Stimulated activated CD4-positive, alpha-beta T cell treated with anti-CD3 and anti-CD28 coated beads, Interleukin-4, amount 100 ng/mL, for 48 hours (primary cell): ENCODE measurements at regions not wholly inside any gene's neighbourhood (a gene's known extent, or its start where the extent isn't known, plus 50 kb on each side); places are given as distances from the start of the nearest gene placed in this dataset.

Experiments
- DNase-seq, 2 donors: peaks; one replicate each; pipeline ENCODE4 v3.0.0-alpha.2; 2020; ENCODE audit warnings: low read depth in 2 of 2

DNA sequence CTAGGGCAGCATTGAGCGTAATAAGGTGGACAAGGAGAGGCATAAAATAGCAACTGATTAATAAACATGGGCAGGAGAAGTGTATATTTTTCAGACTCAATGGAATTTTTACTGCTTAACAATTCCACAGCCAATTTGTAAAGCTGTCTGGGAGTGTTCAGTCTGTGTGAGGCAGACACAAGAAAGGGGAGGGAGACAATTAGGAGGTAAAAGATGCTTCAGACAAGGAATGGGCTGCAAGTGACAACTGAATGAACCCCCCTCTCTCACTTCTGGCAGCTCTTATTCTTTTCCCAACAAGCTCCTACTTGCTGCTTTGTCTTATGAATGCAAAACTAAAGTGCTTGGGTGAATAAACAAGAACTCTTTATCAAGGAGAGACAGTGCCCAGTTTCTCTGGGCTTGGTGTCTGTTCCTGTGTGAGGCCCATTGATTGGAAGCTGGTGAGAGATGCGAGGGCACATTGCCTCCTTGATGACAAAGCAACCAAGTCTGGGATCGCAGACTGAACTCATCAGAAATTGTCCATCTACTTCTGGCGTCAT lies 575.3 kb downstream of the RNF144B start:
- DNase-seq = no peak

DNA sequence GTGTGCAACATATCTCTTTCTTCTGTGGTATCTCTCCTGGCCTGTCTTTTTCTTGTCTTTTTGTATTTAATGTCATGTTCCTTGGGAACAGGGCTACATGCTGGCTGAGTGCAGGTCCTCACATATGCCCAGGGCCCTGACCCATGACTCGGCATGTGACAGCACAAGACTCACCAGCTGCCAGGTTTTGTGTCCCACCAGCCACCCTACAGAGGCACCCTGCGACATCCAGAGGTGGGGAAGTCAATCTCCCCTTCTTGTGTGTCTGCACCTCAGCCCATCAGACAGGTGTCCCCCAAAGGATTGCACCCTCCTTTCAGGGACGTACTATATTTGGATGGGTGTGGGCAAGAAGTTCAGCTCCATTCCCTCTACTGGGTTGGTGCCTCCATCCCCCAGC lies 576.3 kb downstream of the RNF144B start:
- DNase-seq = no peak

DNA sequence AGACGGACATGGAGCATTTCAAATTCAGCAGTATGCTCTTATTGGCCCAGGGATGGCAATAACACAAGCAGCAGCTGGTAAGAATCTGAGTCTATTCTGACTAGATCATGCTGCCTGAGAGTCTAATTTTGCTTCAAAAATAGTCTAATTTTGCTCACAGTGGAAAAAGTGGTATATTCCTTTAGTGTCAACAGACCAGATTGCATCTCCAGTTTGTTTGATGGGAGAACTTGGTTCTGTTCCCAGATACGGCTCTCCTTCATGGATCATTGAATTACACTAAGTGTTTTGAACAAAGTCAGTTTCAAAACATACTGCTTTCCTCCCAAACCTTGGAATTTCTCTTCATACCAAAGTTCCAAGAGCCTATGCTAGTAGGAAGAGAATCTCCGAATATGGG lies 586.1 kb downstream of the RNF144B start:
- DNase-seq = no peak

DNA sequence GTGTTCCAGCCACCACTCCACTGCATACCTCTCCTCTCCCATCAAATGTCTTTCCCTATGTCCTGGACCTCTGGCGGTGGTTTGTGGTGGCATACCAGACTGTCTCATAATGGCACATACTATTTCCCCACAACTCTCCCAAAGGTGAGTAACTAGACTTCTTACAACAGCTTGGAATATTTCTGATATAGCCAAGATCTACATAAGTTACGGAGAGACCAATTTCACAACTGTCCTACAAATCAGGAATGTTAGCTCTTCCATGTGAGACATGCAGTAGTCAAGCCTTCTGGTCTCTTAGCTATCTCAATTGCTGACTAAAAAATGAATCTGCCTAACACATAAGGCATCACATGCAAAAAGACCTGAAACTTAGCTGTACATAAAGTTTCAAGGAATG lies 588.9 kb downstream of the RNF144B start:
- DNase-seq = no peak

DNA sequence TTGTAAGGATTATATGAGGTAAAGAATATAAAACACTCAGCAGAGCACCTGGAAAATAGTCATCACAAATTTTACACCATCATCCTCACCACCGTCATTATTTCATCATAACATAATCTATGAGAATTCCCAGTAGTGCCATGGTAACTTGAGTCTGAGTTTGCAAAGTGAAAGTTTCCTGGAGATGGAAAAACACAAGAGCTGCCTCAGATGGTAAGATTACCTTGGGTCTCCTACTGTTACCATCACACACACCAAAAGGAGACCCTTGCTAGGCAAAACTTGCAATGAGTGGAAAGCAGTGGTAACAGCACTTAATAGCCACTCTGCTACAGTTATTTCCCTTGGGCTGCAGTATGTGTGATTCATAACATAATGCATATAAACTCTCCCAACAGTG lies 589.8 kb downstream of the RNF144B start:
- no peak for DNase-seq

DNA sequence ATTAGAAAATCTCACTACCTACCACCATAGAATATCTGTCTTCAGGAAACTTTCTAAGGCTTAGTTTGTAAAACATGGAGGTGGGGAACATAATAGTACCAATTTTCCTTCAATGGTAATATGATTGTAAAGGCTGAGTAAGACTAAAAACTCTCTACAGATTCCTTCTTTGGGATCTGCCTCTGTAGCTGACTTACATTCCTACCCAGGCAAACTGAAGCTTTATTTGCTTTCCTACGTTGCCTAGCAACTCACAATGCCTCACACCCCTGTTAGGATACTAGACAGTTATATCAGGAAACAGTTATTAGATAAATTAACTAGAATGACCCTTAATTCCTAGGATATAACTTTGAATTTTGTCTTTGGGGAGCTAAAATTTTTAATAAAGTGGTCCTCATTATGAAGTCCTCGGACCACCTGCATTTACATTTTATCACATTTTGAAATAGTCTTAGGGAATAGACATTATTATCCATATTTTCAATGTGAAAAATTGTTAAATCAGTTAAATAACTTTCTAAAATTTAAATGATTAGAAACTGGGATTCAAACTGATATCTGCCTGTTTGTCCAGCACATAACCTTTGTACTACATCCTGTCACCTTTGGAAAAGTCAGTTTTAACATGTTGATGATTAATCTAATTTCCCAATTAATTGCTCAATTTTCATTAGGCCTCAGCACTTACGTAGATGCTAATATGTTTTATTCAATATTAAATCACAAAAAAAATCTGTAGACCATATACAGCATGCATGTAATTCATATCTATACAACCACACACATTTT lies 591.4 kb downstream of the RNF144B start:
- no peak for DNase-seq

DNA sequence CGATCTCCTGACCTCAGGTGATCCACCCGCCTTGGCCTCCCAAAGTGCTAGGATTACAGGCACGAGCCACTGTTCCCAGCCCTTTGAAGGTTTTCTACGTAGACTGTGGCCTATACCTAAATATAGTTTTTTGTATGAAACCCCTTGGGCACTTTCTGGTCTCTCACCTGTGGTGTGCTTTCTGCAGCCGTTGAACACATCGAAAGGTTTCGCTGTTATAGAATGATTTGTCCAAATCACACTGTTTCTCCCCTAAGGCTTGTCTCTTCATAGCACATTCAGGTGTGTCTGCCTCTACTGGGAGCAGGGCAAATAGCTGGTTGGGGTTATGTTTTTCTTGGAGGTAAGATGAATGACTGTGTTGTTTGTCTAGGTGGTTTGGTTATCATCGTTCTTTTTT lies 597.9 kb downstream of the RNF144B start:
- DNase-seq = no peak

DNA sequence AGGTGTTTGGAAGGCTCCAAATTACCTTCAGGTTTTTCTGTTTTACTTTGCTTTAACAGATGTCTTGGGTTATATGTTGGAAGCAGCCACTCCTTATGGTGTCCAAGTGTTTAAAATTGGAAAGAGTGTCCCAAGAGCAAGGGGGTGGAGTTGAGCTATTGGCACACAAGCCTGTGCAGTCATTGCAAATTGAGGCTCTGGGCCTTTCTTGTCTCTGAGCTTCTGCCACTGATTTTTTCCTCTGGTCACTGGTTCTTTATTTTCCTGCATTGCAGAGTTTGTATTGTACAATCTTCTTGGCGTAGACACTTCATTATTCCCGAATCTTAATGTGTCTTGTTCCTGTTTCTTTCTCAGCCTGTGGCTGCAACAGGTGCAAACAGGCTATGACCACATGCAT lies 598.8 kb downstream of the RNF144B start:
- DNase-seq = no peak

DNA sequence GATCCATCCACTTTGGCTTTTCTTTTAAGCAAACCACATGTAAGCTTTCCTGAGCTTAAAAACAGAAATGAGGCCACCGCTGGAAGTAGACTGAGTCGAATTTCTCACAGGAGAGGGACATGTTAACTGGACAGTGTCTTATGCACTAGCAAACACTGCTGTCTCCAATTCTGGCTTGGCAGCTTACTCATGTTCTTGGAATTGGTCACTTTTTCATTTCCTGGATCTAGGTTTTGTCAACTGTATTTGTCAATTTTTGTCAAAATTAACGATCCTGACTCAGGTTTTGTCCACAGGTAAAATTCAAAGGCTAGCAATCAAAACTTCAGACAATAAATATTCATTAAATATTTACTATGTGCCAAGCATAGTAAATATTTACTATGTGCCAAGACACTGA lies 601.5 kb downstream of the RNF144B start:
- DNase-seq = no peak

DNA sequence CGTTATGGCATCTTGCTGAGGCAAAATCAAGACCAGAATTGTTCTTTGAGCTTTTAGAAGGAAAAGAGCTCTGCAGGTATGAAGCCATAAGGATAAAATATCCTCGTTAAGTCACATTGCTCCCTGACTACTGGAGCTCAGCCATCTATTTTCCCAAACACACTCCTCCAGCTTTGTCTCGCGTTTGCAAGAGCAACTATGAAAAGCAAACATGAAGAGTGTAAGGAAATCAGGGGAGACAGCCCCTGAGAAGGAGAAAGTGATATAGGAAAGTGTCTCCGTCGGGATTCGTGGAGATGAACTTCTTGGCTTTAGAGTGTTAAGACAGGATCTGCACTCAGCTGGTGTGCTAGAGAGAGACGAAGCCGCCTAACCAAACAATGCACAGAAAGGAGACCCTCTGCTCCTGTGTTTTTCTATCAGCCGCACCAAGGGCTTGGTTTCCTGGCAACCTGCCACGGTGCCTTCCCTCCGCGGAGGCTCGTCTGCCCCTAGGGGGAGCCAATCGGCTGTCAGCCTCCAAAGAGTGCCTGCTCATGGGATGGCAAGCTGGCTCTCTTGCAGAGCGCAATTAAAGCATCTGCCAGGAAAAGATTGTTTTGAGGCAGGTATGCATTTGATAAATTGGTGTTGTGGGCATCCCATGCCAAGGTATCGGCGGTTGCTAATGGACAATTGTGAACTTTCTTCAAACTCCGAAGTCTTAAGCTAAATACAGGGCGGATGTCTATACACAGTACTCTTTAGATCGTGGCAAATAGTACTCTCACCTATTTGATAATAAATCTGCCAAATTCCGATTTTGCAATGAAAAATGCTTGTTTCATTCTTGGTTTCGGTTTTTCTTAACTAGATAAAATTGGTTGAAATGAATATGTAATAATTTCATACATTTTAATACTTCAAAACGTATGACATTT lies 603.2 kb downstream of the RNF144B start:
- DNase-seq = peak; percentile 12 to 39

DNA sequence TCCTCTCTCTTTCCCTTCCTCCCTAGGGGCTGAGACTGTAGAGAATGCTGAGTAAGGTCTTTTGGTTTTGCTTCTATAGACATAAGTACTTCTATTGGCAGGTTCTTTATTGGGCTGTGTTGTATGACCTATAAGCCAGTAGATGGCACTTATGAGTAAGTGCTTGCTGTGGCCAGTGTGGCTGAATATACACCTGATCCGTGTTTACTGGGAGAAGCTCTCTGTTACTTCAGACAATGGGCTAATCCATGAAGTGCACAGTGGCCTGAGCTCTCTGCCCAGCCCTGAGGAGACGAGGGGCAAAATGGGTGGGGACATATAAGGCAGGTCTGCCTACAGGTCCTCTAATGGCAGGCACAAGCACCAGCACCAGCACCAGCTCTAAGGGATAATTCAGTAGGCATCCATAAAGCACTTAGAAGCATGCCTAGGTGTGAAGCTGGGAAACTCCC lies 610.3 kb downstream of the RNF144B start:
- DNase-seq = no peak

DNA sequence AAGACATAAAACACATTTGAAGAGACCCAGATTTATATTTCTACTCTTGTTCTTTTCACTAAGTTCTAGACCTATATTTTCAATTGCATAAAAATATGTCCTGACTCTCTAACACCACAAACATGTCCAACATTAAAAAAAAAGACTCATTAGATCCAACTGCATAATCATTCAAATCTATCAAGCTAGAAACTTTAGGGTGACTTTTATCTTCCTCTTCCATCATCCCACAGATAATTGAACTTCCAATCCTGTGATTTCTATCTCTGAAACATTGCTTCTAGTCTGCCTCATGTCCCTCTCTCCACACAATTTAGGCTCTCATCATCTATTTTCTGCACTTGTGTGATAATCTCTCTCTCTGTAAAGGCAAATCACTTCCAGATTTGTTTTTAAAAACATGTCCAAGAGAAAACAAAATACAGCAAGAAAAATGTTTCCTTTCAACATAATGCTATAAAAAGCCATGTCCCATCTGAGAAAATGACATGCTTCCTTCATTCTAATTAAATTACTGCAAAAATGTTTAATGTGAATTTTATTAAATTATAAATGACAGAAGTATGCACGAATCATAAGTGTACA lies 615.9 kb downstream of the RNF144B start:
- DNase-seq = no peak

DNA sequence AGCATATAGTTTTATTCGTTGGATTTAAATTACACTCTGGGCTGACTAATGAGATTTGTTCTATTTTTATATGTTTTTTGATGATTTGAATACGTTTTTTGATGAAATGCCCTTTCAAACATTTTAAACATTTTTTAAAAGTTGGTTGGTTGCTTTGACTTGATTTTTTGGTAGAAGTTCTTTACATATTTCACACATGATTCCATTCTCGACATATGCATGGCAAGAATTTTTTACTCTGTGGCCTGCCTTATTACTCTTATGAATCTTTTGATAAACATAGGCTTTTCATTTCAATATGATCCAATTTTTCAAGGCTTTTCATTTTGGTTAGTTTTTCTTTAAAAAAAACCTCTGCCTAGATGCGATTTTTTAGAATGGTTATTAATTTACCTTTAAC lies 617.0 kb downstream of the RNF144B start:
- DNase-seq = no peak

DNA sequence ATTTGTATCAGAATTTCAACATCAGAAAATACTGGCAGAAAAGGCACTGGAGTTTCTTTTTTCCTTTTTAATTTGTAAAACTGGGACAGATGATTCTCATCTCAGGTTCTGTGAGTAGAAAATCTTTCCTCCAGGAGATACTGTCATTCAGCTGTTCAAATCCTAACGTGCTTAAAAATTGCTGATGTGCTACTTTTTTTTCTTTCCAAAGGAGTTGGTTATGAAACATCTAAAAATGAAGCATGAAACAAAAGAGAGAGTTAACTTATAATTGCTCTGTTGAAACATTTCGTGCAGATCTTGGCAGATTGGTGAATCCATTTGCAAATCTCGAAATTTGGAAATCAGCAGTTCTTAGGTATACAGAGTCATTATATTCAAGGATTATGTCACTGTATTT lies 622.6 kb downstream of the RNF144B start:
- no peak for DNase-seq

DNA sequence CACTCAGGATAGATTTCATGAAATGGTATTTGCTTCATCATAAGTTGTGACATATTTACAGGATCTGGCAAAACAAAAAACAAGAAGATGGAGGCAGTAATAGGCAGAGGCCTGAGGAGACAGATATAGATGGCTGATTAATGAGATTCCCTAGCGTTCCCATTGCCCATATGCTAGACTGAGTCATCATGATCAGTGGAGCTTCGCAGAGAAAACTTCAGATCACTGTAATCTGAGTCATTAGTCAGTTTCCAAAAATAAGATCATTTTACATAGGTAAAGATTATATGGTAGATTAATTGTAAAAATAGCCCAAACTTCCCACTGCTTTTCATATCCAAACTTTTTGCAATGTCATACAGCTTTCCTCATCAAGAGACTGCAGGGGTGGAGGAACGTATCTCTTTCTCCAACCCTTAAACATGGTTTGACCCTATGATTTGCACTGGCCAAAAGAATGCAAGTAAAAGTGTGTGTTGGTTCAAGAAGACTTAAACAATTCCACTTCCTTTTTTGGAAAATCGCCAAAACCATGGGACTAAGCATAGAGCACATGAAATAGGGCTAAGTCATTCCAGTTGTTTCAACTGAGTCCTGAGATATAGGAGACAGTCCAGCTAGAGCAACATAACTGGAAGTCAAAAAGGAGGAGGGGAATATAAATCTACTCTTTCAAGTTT lies 626.0 kb downstream of the RNF144B start:
- no peak for DNase-seq

DNA sequence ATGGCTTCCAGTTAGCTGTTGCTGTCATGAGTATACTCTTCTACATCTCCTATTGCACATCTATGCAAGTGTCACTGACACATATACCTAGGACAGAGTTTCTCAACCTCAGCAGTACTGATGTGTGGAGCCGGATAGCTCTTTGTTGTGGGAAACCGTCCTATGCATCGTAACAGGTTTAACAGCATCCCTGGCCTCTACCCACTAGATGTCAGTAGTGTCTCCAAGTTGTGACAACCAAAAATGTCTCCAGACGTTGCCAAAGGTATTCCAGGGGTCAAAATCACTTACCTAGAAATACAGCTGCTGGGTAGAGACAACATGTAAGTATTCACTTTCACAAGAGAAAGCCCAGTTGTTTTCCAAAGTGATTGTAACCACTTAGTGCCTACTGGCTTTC lies 637.6 kb downstream of the RNF144B start:
- no peak for DNase-seq

DNA sequence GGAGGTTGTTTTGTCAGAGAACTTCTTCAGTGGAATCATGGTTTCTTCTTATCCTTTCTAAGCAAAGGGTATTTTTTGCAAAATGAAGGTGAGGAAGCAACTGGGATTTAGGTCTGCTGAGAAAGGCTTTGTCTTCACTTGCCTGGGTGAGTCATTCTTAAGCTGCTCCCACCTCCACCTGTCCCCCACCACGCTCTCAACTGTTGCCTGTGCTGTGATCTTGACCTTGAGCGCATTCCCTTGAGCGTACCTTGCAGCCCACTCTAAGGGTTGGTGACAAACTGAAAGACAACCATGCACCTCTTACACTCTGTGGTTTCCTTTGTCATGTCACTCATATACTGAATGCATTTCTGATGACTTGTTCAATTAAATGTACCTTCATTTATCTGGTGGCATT lies 641.1 kb downstream of the RNF144B start:
- no peak for DNase-seq

DNA sequence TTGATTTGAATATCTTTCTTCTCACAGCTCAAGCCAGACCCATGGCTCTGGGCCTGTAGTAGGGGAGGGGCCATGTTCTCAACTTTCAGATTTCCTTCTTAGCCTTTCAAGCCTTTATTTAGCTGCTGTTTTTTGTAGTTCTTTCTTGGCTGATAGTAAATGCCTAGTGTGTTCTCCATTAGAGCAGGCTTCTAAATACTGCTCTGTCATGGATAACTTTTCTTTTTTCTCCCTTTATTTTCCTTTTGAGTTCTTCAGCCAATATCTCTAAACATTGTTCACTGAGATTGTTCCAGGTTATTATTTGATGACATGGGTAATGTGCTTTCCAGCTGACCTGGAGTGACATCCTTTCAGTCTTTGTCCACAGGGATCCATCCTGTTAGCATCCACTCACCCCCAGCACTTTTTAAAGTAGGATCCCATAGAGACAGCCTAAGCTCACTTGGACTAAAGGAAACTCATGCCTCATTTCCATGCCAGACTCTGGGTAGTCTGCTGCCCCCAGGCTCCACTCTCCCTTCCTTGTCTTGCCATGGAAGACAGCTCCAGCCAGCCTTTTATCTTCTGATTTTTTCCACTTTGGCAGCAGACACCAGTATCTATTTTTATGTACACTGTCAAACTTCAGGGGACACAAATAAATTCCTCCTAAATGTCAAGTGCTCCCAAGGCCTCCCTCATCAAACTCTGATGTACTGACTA lies 645.6 kb downstream of the RNF144B start:
- DNase-seq = no peak

DNA sequence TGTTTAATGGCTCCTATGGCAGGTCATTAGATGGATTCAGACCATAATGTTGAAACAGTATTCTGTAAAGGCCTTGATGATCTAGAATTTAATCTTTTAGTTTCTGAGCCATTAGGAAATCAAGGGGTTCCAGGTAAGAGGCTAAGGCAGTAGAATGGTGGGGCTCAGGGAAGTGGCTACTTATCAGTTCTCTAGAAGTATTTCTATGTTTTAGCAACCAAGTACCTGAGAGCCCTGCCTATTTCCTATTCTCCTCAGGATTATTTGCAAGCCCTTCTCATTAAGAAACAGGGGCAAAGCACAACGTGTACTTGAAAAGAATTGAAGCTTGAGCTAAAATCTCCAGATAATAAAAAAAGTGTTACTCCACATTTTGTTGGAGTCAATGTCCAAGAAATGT lies 646.5 kb downstream of the RNF144B start:
- DNase-seq = no peak

DNA sequence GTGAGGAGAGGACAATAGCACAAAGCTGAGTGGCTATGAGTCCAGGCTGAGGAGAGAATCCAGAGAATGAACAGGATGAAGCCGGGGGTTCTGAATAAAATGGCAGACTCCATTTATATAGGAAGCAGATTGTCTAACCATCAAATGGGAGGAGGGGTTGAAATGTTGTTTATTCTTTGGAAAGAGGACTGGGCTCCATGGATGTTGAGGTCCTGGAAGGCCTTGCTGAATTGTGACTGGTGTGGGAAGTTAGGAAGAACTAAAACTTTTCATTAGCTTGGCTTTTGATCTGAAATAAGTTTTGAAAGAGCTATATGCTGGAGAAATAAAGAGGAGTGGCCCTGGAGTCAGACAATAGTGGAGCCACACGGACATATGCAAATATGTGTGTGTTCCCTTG lies 647.8 kb downstream of the RNF144B start:
- no peak for DNase-seq
